ENCODE measurements at regions not wholly inside any gene's neighbourhood (a gene's known extent, or its start where the extent isn't known, plus 50 kb on each side); places are given as distances from the start of the nearest gene placed in this dataset.

GRCh38 chr2:103887625-103888024 is 966.3 kb upstream of the POU3F3 start:
- ATAC-seq (ENCODE audit: poor library complexity) = no peak
- intact Hi-C loops (cut with DNase I) = no loop called here

GRCh38 chr2:103896182-103896581 is 957.7 kb upstream of the POU3F3 start:
- ATAC-seq (ENCODE audit: poor library complexity) = no peak

More at GRCh38 chr2:103887625-103888024, 966.3 kb upstream of the POU3F3 start:
- no peak for DNase-seq

GRCh38 chr2:103898561-103898960 is 955.4 kb upstream of the POU3F3 start:
- ATAC-seq (ENCODE audit: poor library complexity) = no peak
- intact Hi-C loops (cut with DNase I) = no loop called here
- DNase-seq = no peak

More at GRCh38 chr2:103896182-103896581, 957.7 kb upstream of the POU3F3 start:
- DNase-seq = no peak
- intact Hi-C loops (cut with DNase I) = no loop called here

- no peak for DNase-seq
- intact Hi-C loops (cut with DNase I) = no loop called here
- ATAC-seq (ENCODE audit: poor library complexity) = no peak
These were observed 951.6 kb upstream of the POU3F3 start for GRCh38 chr2:103902347-103902746.

- ATAC-seq (ENCODE audit: poor library complexity) (no peak), DNase-seq (no peak)
- intact Hi-C loops (cut with DNase I) = no loop called here
These were observed 932.8 kb upstream of the POU3F3 start for GRCh38 chr2:103921161-103921560.

- no peak for ATAC-seq (ENCODE audit: poor library complexity)
- no peak for DNase-seq
- intact Hi-C loops (cut with DNase I) = no loop called here
These were observed 911.7 kb upstream of the POU3F3 start for GRCh38 chr2:103942199-103942598.

GRCh38 chr2:103945083-103945482 is 908.8 kb upstream of the POU3F3 start:
- no peak for DNase-seq
- ATAC-seq (ENCODE audit: poor library complexity) = no peak
- intact Hi-C loops (cut with DNase I) = no loop called here

GRCh38 chr2:103959174-103960128 is 894.5 kb upstream of the POU3F3 start:
- intact Hi-C loops (cut with DNase I) = no loop called here
- no peak for ATAC-seq (ENCODE audit: poor library complexity)
- no peak for DNase-seq

- intact Hi-C loops (cut with DNase I) = no loop called here
- ATAC-seq (ENCODE audit: poor library complexity) = no peak
- no peak for DNase-seq
These were observed 893.8 kb upstream of the POU3F3 start for GRCh38 chr2:103960129-103960513.

- ATAC-seq (ENCODE audit: poor library complexity) (no peak), DNase-seq (no peak)
- intact Hi-C loops (cut with DNase I) = no loop called here
These were observed 893.0 kb upstream of the POU3F3 start for GRCh38 chr2:103960951-103961350.

- DNase-seq (no peak), ATAC-seq (ENCODE audit: poor library complexity) (no peak)
- intact Hi-C loops (cut with DNase I) = no loop called here
These were observed 892.1 kb upstream of the POU3F3 start for GRCh38 chr2:103961862-103962261.

- no peak for ATAC-seq (ENCODE audit: poor library complexity)
- intact Hi-C loops (cut with DNase I) = no loop called here
- no peak for DNase-seq
These were observed 891.2 kb upstream of the POU3F3 start for GRCh38 chr2:103962670-103963069.

- ATAC-seq (ENCODE audit: poor library complexity) = no peak
- intact Hi-C loops (cut with DNase I) = no loop called here
- no peak for DNase-seq
These were observed 890.7 kb upstream of the POU3F3 start for GRCh38 chr2:103963146-103963725.

- intact Hi-C loops (cut with DNase I) = no loop called here
- ATAC-seq (ENCODE audit: poor library complexity) (no peak), DNase-seq (no peak)
These were observed 876.7 kb upstream of the POU3F3 start for GRCh38 chr2:103977241-103977640.

- ATAC-seq (ENCODE audit: poor library complexity) (no peak), DNase-seq (no peak)
- intact Hi-C loops (cut with DNase I) = no loop called here
These were observed 876.2 kb upstream of the POU3F3 start for GRCh38 chr2:103977668-103978067.

- intact Hi-C loops (cut with DNase I) = no loop called here
- DNase-seq = no peak
- no peak for ATAC-seq (ENCODE audit: poor library complexity)
These were observed 873.5 kb upstream of the POU3F3 start for GRCh38 chr2:103980401-103980800.

GRCh38 chr2:103982691-103983090 is 871.2 kb upstream of the POU3F3 start:
- ATAC-seq (ENCODE audit: poor library complexity) = no peak
- intact Hi-C loops (cut with DNase I) = no loop called here
- no peak for DNase-seq

GRCh38 chr2:103986001-103986400 is 867.9 kb upstream of the POU3F3 start:
- DNase-seq = no peak
- intact Hi-C loops (cut with DNase I) = no loop called here
- no peak for ATAC-seq (ENCODE audit: poor library complexity)

GRCh38 chr2:103991591-103991990 is 862.3 kb upstream of the POU3F3 start:
- DNase-seq (no peak), ATAC-seq (ENCODE audit: poor library complexity) (no peak)
- intact Hi-C loops (cut with DNase I) = no loop called here

GRCh38 chr2:104004821-104005220 is 849.1 kb upstream of the POU3F3 start:
- ATAC-seq (ENCODE audit: poor library complexity) (no peak), DNase-seq (no peak)
- intact Hi-C loops (cut with DNase I) = no loop called here

Measured in Right ventricle myocardium superior (tissue), 1 donor.